HG03103 (cell line): ENCODE measurements at regions not wholly inside any gene's neighbourhood (a gene's known extent, or its start where the extent isn't known, plus 50 kb on each side); places are given as distances from the start of the nearest gene placed in this dataset.

Experiments used
- ATAC-seq: cut with Tn5 transposase; IDR thresholded peaks from one replicate; pipeline ENCODE4 v1.9.1; 2021; ENCODE audit warnings: low read depth; ENCODE audit not compliant: unreplicated experiment

DNA sequence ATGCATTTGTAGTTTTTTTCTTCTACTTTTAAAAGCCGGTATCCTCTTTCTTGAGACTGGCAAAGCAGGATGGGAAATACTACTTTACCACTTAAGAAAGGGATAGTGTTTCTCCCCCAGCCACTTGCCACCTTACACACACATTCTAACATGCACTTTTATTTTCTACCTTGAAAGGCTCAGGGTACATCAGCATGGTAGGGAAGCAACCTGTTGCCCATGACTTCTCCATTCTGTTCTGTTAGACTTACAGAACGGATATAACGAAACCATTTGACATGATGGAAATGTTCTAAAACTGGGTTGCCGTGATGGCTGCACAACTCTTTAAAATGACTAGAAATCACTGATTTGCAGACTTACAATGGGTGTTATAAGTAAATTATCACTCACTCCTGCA is 405.5 kb downstream of the SHQ1 start:
- ATAC-seq: no peak

DNA sequence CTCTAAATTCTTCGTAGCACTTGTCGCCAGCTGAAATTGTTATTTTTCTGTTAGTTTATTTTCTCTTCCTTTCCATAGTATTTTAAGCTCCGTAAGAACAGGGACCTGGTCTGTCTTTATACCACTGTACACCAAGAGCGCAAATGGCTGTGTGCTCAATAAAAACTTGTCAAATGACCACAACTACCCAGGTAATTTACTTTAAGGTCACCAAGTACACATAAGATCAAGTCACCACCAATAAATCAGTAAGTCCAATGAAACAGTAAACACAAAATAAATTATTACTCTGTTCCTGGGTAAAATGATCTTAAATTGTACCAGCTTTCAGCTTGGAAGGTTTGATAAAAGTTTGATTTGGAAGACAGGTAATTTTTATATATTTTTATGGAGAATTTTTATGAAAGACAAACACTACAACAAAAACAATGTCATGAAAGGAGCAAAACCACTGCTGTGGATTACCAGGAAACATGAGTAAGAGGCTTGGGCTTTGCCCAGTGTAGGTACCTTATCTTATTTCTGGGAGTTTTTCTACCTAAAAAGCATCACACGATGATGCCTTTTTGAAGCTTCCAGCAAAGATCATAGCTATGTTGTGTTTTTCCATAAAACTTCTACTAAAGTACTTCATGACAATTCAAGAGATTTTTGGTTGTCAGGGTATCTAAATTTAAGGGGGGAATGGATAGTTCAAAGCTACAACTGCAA is 406.8 kb downstream of the SHQ1 start:
- no peak for ATAC-seq

DNA sequence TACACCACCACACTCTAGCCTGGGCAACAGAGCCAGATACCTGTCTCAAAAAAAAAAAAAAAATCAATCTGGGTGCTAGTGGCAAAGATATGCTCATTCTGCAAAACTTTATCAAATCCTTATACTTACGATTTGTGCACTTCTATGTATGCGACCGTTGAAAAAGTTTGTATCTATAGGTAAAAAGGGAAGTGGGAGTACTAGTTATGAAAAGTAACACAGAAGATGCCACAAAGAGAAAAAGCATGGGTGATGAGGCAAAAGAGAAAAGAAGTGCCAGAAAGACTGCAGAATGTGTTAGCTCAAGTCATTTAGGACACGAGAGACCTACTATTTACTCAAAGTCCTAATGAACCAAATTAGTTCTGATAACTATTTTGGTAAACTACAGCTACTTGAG is 407.8 kb downstream of the SHQ1 start:
- peak; percentile 46 for ATAC-seq

DNA sequence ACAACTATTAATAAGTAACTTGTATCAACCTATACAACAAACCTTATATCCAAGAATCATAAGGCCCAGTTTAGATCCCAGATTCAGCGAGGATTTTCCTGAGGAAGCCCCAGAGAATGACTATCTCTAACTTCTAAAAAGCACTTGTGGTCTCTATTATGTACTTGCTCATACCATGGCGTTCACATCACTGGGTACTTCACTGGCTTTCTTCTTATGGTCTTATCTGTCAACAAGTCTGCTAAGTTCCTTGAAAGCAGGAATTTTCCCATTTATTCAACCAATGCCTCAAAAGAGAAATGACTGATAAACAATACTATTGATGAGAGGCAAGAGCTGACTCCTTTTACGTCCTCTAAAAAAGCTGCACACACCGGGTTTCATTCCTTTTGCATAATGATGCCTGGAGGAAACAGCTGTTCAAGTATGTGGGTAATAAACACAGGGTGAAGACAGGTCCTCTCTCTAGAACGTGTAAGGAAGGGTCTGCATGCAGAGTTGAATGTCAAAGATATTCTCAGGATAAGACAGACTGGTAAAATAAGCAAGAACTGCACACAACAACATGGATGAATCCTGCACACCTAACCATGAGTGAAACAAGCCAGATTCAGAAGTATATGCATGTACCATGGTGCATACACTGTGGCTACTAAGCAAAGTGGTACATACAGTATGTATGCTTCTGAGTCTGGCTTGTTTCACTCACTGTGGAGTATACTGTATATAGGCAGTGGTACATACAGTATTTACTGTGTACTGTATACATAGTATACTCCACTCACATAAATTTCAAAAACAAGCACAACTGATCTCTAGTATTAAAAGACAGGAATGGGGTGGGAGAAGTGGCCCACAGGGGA is 408.7 kb downstream of the SHQ1 start:
- ATAC-seq: peak; percentile 50

DNA sequence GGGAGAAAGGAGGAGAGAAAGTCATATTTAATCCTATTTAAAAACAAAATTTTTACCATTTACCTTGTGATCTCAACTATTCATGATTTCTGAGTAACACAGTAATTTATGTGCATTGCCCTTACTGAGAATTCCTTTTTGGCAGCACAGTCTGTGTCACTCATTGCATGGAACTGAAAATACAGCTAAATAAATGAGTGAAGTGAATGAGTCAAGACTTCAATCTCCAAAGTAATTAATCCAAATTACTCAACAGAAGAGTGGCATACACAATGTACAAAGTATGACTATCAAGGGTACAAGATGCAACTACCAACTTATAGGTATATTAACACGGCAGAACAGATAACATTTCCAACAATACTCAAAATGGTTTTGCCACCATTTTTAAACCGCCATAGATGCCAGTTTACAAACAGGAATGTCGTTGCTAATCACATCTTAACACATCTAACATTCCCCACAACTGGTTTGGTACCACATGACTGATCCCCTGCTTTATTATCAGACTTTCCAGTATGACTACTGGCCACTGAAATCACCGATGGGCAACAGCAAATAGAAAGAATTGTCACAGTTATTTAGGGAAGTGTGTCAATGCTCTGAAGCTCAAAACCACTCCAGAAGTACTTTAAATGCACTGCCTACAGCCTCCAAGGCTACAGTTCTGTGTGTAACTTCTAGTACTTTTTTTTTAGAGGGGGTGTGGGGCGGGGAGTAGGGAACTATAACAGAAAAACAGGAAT is 410.4 kb downstream of the SHQ1 start:
- ATAC-seq: no peak

DNA sequence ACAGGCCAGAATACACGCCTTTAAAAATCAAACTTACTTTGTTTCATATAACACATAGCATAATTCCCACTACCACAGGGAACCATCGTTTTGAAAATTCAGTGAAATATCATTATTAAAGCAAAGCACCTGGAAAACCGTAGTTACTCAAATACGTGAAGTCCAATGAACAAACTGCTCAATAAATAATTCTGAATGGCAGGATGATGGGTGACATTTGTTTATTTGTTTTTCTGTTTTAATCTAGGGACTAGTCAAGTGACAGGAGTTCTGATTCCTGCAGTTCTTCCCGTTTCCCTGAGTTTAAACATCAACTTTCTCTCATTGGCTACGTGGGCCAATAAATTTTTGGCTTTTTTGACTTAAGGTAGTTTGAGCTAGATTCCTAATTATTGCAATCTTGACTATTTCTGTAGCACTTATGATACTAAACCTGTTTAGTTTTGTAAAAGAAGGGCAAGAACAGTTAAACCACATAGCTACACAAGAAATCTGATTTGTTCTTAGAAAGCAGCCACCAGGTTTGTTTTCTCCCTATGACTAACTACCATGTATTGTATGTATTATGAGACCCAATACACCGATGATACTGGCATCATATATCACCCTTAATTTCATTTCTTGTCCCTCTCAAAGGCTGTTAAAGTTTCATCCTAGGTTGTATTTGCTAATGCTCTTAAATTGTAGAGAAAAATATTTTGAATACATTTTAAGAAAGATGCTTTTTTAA is 411.2 kb downstream of the SHQ1 start:
- ATAC-seq: no peak

DNA sequence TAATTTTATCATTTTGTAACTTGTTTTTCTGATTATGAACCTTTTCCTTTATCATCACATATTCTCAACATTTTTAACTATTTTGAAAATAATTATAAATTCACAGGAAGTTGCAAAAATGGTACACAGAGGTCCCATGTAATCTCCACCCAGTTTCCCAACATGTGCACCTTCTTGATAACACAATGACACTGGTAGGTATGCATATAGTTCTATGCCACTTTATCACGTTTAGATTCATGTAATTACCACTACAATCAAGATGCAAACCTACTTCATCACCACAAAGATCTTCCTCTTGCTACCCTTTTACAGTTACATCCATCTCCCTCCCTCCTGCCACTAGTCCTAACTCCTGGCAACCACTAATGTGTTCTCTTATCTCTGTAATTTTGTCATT is 413.9 kb downstream of the SHQ1 start:
- ATAC-seq: no peak

DNA sequence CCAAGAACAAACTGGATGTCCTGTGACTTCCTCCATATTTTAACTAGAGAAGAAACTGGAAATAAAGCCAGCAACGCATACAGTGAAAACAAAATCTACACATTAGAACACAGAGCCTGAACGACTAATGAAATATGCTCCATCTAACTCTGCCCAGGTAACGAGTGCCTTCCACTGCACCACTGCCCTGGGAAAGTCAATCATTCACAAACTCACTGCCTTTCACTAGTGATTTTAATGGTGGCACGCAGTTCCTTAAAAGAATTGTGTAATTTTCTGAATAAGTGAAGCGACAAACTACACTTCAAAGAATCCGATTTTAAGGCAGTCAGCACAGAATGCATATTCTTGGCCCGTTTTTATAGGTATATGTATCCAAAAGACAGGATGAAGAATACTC is 416.0 kb downstream of the SHQ1 start:
- no peak for ATAC-seq

DNA sequence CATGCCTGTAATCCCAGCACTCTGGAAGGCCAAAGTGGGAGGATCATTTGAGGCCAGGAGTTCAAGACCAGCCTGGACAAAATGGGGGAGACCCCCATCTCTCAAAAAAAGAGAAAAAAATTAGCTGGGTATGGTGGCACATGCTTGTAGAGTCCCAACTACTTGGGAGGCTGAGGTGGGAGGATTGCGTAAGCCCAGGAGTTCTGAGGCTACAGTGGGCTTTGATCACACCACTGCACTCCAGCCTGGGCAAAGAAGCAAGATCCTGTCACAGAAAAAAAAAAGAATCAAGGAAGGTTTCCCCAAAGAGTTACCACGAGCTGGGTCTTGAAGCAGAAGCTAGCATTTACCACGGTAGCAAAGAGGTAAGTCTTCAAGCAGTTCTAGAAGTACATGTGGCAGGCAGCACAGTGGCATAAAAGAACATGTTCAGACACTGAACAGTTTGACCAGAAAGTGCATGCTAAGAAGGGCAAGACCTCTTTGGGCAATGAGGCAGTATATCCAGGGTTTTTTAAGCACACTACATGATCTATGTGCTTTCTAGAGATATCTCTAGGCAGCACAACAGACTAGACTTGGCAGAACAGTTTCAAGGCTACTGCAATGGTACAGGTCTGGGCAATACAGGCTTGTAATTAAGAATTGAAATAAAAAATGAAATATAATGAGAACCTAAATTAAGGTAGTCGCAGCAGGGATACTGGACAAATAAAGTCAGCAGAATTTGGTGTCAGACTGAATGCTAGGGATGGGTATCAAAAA is 418.5 kb downstream of the SHQ1 start:
- ATAC-seq: no peak

DNA sequence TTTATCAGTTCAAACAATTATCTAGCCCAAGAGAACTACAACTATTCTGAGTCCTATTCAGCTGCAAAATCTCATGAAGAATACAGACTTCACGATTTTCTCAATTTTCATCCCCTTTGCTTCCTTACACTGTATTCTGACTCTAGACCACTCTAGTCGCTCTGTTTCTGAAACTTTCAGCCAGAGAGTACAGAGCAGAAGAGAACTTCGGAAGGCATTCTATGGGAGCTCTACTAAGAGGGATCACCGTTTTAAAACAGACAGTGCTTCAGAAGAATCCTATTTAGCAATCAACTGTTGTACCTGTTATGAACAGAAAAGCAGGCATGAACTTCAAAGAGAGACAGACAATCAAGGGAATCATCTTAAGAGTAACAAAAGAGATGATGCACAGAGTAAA is 419.4 kb downstream of the SHQ1 start:
- no peak for ATAC-seq

DNA sequence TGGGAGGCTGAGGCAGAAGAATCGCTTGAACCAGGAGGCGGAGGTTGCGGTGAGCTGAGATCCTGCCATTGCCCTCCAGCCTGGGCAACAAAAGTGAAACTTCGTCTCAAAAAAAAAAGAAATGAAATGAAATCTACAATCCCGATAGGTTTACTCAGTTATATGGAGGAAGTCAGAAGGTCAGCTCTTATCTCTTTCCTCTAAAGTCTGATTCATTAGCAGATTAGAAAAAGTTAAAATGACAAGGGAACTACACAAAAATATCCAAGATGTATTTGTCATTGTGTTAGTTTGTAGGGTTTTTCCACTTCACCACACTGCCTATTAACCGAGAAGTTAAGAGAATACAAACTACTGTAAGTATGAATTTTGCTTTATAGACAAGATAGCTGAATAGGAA is 420.6 kb downstream of the SHQ1 start:
- ATAC-seq: peak; percentile 11

DNA sequence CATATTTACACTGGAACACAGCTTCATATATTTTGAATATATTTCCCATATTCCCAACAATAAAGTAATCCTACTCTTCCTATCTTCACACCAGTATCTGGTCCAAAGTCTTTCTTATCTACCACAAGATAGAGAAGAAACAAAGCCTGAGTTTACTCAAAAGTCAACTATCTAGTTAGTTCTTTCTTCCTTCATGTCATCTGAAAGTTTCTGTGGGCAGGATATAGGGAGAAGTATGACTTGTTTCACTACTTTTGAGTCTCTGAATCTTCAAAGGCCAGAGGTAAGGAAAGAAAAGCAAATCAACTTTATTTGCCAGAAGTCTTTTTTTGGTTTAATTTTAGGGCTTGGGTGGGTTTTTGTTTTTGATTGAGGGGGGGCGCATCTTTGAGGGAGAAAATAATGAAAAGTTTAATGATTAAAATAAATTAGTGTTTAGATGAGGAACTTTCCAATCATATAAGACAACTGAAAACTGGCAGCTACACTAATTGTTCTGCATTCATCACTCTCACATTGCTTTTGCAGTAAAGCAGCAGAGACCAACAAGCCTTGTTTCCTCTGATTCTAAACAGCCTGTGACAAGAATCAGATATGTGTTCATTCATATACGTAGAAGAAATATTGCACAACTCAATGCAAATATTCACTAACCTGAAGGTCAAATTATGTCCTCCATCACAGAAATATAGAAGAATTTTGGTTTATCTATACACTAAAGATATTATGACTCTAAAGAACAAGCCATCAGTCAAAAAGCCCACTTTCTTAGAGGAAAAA is 421.4 kb downstream of the SHQ1 start:
- ATAC-seq: peak; percentile 71

DNA sequence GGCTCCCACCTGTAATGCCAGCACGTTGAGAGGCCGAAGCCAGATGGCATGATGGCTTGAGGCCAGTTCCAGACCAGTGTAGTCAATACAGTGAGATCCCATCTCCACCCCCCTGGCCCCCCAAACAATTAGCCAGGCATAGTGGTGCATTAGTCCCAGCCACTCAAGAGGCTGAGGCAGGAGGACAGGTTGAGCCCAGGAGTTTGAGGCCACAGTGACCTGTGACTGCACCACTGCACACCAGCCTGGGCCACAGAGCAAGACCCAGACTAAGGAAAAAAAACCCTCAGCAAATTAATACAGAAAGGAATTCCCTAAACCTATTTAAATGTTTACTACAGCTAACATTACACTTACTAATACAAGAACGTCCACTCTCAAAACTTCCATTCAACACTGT is 424.6 kb downstream of the SHQ1 start:
- no peak for ATAC-seq

DNA sequence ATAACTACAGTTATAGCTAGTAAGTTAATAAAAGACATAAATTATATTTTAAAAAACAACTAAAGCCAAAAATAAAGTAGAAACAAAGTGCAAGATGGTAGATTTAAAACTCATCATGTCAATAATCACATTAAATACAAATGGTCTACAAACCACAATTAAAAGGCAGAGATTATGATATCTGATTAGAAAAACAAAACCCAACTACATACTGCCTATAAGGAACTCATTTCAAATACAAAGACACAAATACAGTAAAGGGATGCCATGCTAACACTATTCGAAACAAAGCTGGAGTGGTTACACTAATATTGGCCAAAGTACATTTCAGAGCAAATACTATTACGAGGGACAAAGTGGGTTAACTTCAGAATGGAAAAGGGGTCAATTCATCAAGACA is 426.5 kb downstream of the SHQ1 start:
- ATAC-seq: no peak

DNA sequence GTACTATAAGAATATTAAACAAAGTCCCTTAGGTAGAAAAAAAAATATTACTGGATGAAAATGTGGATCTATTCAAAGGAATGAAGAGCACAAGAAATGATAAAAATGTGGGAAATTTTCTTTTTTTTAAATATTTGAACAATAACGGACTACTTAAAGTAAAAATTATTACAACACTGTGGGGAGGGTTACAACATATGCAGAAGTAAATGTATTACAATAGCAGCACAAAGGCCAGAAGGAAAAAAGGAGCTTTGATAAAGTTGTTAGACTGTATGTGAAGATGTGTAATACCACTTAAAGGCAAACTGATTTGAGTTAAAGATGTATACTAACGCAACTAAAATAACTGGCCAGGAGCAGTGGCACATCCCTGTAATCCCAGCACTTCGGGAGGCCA is 427.1 kb downstream of the SHQ1 start:
- no peak for ATAC-seq

DNA sequence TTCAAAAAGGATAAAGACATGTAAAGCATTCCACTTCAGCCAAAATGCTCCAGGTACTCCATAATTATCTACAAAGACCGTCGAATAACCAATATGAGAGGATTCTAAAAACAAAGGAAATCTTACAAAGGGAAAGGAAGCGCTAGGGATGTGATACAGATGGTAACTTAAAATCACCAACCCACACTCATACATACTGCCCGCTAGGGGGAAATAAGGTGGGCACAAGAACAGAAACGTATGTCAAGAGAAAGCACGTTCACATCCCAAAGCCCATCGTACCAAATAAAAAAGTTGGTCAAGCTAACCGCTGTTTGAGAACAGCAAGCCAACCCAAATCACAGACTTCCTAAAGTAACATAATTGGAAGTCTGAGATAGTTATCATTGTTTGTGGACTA is 429.4 kb downstream of the SHQ1 start:
- no peak for ATAC-seq

DNA sequence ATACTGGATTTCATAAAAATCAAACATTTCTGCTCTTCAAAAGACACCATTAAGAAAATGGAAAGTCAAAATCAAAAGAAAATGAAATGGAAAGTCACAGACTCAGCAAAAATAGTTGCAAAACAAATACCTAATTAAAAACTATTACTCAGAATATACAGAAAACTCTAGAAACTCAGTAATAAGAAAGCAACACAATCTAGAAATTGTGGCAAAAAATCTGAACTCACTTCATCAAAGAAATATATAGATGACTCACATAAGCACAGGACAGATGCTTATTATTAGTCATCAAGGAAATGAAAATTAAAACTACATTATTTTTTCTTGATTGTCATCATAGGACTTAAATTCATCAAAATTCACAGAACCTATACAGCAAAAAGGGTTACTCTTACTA is 430.0 kb downstream of the SHQ1 start:
- no peak for ATAC-seq

DNA sequence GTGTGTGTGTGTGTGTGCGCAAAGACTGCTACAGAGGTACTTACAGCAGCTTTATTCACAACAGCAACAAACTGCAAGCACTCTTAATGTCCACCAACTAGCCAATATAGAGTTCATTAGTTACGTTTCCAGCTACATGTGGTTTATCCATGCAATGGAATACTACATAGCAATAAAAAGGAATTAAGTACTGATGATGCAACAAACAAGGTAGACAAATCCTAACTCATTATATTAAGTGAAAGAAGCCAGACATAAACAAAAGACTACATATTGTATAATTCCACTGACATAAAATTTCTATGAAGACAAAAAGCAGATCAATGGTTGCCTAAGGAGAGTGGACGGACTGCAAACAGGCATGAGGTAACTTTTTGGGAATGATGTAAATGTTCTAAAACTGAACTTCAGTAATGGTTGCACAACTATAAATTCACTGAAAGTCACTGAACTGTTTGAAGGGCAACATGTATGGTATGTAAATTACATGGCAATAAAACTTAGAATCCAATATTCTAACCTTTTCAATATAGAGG is 433.7 kb downstream of the SHQ1 start:
- no peak for ATAC-seq

DNA sequence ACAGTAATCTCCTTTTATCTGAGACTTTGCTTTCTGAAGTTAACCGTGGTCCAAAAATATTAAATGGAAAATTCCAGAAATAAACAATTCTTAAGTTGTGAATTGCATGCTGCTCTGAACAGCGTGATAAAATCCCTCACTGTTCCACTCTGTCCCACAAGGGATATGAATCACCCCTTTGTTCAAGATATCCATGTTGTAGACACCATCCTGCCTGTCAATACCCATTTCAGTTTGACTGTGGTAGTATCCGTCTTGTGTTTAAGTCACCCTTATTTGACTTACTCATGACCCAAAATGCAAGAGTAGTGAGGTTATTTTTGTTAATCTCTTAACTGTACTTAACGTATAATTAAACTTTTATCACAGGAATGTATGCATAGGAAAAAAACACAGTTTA is 435.0 kb downstream of the SHQ1 start:
- no peak for ATAC-seq
